T-helper 1 cell treated with Interleukin-12 subunit alpha and Interleukin-12 subunit beta and Interleukin-4 antibody, amounts not matched to agents 30 μg/mL and 1 μg/mL, for 36 hours (primary cell): ENCODE measurements at regions not wholly inside any gene's neighbourhood (a gene's known extent, or its start where the extent isn't known, plus 50 kb on each side); places are given as distances from the start of the nearest gene placed in this dataset.

ENCODE experiments used
- H3K27ac Mint-ChIP-seq: one replicate; pipeline ENCODE4 v1.8.0; 2021; ENCODE audit warnings: mild to moderate bottlenecking, mixed read lengths
- H3K27me3 Mint-ChIP-seq: one replicate; pipeline ENCODE4 v1.8.0; 2021; ENCODE audit warnings: low read depth, mixed read lengths
- H3K36me3 Mint-ChIP-seq: one replicate; pipeline ENCODE4 v1.8.0; 2021; ENCODE audit warnings: low read depth, mixed read lengths
- H3K4me1 Mint-ChIP-seq: one replicate; pipeline ENCODE4 v1.8.0; 2021; ENCODE audit warnings: low read depth, mixed read lengths
- H3K4me3 Mint-ChIP-seq: one replicate; pipeline ENCODE4 v1.8.0; 2021; ENCODE audit warnings: mild to moderate bottlenecking, moderate library complexity, mixed read lengths
- H3K9me3 Mint-ChIP-seq: one replicate; pipeline ENCODE4 v1.8.0; 2021; ENCODE audit warnings: mixed read lengths

GRCh38 chr10:63910806-63911205, 389.6 kb downstream of the REEP3 start:
- peaks cover 3% of the 10 kb centered on the region for H3K27me3 Mint-ChIP-seq
- H3K36me3 Mint-ChIP-seq = no peaks in the 10 kb centered on the region

GRCh38 chr10:63915240-63915639, 394.0 kb downstream of the REEP3 start:
- Mint-ChIP-seq H3K9me3 (no peaks in the 10 kb centered on the region), H3K36me3 (no peaks in the 10 kb centered on the region), H3K27ac (no peak overlapping the region), H3K27me3 (peaks cover 3% of the 10 kb centered on the region), H3K4me3 (no peak overlapping the region), H3K4me1 (no peaks in the 10 kb centered on the region)

More at GRCh38 chr10:63910806-63911205, 389.6 kb downstream of the REEP3 start:
- Mint-ChIP-seq H3K9me3 (no peaks in the 10 kb centered on the region), H3K4me1 (no peaks in the 10 kb centered on the region), H3K27ac (no peak overlapping the region), H3K4me3 (no peak overlapping the region)

- Mint-ChIP-seq H3K27me3 (peaks cover 3% of the 10 kb centered on the region), H3K9me3 (no peaks in the 10 kb centered on the region), H3K36me3 (no peaks in the 10 kb centered on the region), H3K4me1 (no peaks in the 10 kb centered on the region), H3K4me3 (no peak overlapping the region), H3K27ac (no peak overlapping the region)
Measured at GRCh38 chr10:63917363-63917762, 396.2 kb downstream of the REEP3 start.

GRCh38 chr10:63919575-63920279, 398.5 kb downstream of the REEP3 start:
- Mint-ChIP-seq H3K27me3 (no peaks in the 10 kb centered on the region), H3K4me3 (no peak overlapping the region), H3K9me3 (no peaks in the 10 kb centered on the region), H3K36me3 (no peaks in the 10 kb centered on the region), H3K27ac (no peak overlapping the region), H3K4me1 (no peaks in the 10 kb centered on the region)

GRCh38 chr10:63920926-63921325, 399.7 kb downstream of the REEP3 start:
- Mint-ChIP-seq H3K9me3 (no peaks in the 10 kb centered on the region), H3K4me1 (no peaks in the 10 kb centered on the region), H3K36me3 (no peaks in the 10 kb centered on the region), H3K27ac (no peak overlapping the region), H3K4me3 (no peak overlapping the region), H3K27me3 (no peaks in the 10 kb centered on the region)

- Mint-ChIP-seq H3K4me3 (no peak overlapping the region), H3K36me3 (no peaks in the 10 kb centered on the region), H3K9me3 (no peaks in the 10 kb centered on the region), H3K27ac (no peak overlapping the region), H3K4me1 (no peaks in the 10 kb centered on the region), H3K27me3 (no peaks in the 10 kb centered on the region)
Measured at GRCh38 chr10:63921908-63922467, 400.8 kb downstream of the REEP3 start.

GRCh38 chr10:63922468-63923284, 401.5 kb downstream of the REEP3 start:
- Mint-ChIP-seq H3K36me3 (no peaks in the 10 kb centered on the region), H3K4me3 (no peak overlapping the region), H3K27me3 (no peaks in the 10 kb centered on the region), H3K4me1 (no peaks in the 10 kb centered on the region), H3K9me3 (no peaks in the 10 kb centered on the region), H3K27ac (no peak overlapping the region)

- Mint-ChIP-seq H3K4me3 (no peak overlapping the region), H3K27me3 (no peaks in the 10 kb centered on the region), H3K9me3 (no peaks in the 10 kb centered on the region), H3K36me3 (no peaks in the 10 kb centered on the region), H3K4me1 (no peaks in the 10 kb centered on the region), H3K27ac (no peak overlapping the region)
Measured at GRCh38 chr10:63929831-63930467, 408.7 kb downstream of the REEP3 start.

- no peaks in the 10 kb centered on the region for H3K9me3 Mint-ChIP-seq
- H3K27me3 Mint-ChIP-seq = no peaks in the 10 kb centered on the region
- H3K4me1 Mint-ChIP-seq = no peaks in the 10 kb centered on the region
- no peak overlapping the region for H3K27ac Mint-ChIP-seq
- no peak overlapping the region for H3K4me3 Mint-ChIP-seq
- no peaks in the 10 kb centered on the region for H3K36me3 Mint-ChIP-seq
Measured at GRCh38 chr10:63930584-63930983, 409.4 kb downstream of the REEP3 start.

GRCh38 chr10:63935705-63936104, 414.5 kb downstream of the REEP3 start:
- no peak overlapping the region for H3K27ac Mint-ChIP-seq

GRCh38 chr10:63940277-63940922, 419.2 kb downstream of the REEP3 start:
- no peaks in the 10 kb centered on the region for H3K4me1 Mint-ChIP-seq
- no peaks in the 10 kb centered on the region for H3K36me3 Mint-ChIP-seq
- no peak overlapping the region for H3K4me3 Mint-ChIP-seq
- no peak overlapping the region for H3K27ac Mint-ChIP-seq
- no peaks in the 10 kb centered on the region for H3K9me3 Mint-ChIP-seq
- H3K27me3 Mint-ChIP-seq = no peaks in the 10 kb centered on the region

More at GRCh38 chr10:63935705-63936104, 414.5 kb downstream of the REEP3 start:
- no peak overlapping the region for H3K4me3 Mint-ChIP-seq
- no peaks in the 10 kb centered on the region for H3K9me3 Mint-ChIP-seq
- H3K36me3 Mint-ChIP-seq = no peaks in the 10 kb centered on the region
- no peaks in the 10 kb centered on the region for H3K4me1 Mint-ChIP-seq
- H3K27me3 Mint-ChIP-seq = no peaks in the 10 kb centered on the region

- Mint-ChIP-seq H3K36me3 (no peaks in the 10 kb centered on the region), H3K4me1 (no peaks in the 10 kb centered on the region), H3K4me3 (no peak overlapping the region), H3K27ac (no peak overlapping the region), H3K9me3 (no peaks in the 10 kb centered on the region), H3K27me3 (peaks cover 5% of the 10 kb centered on the region)
Measured at GRCh38 chr10:63964406-63964805, 443.2 kb downstream of the REEP3 start.

GRCh38 chr10:63965846-63966245, 444.6 kb downstream of the REEP3 start:
- peaks cover 5% of the 10 kb centered on the region for H3K27me3 Mint-ChIP-seq
- H3K9me3 Mint-ChIP-seq = no peaks in the 10 kb centered on the region
- H3K4me3 Mint-ChIP-seq = no peak overlapping the region
- H3K27ac Mint-ChIP-seq = no peak overlapping the region
- H3K4me1 Mint-ChIP-seq = no peaks in the 10 kb centered on the region
- no peaks in the 10 kb centered on the region for H3K36me3 Mint-ChIP-seq
